Stimulated activated CD8-positive, alpha-beta memory T cell treated with anti-CD3 and anti-CD28 coated beads, Interleukin-15, amount 100 ng/mL, for 1 hour (primary cell): ENCODE measurements at regions not wholly inside any gene's neighbourhood (a gene's known extent, or its start where the extent isn't known, plus 50 kb on each side); places are given as distances from the start of the nearest gene placed in this dataset.

Experiments
- DNase-seq: peaks from one replicate; pipeline ENCODE4 v3.0.0-alpha.2; 2020; ENCODE audit warnings: low read depth

DNA sequence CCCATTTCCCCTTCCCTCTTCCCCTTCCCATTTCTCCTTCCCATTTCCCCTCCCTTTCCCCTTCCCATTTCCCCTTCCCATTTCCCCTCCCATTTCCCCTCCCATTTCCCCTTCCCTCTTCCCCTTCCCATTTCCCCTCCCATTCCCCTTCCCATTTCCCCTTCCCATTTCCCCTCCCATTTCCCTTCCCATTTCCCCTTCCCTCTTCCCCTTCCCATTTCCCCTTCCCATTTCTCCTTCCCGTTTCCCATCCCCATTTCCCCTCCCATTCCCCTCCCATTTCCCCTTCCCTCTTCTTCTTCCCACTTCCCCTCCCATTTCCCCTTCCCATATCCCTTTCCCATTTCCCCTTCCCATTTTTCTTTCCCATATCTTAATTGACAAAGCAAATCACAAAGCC lies 109.0 kb downstream of the OLFM1 start:
- no peak for DNase-seq

DNA sequence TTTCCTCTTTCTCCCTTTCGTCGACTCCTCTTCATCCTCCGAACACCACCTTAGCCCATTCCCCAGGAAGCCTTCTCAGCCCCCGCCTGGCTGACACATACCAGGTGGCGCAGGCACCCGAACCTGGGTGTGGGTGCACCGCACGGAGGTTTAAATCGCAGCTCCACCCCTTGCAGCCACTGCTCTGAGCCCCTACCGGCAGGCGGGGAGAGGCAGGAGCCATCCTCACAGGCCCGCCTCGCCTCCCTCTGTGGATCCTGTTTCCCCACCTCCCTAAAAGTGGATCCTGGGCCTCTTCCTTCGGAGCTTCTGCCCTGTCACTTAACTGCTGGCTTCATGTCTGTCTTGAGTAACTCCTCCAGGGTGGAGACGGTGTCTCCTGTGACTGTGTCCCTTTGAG lies 110.7 kb downstream of the OLFM1 start:
- no peak for DNase-seq

DNA sequence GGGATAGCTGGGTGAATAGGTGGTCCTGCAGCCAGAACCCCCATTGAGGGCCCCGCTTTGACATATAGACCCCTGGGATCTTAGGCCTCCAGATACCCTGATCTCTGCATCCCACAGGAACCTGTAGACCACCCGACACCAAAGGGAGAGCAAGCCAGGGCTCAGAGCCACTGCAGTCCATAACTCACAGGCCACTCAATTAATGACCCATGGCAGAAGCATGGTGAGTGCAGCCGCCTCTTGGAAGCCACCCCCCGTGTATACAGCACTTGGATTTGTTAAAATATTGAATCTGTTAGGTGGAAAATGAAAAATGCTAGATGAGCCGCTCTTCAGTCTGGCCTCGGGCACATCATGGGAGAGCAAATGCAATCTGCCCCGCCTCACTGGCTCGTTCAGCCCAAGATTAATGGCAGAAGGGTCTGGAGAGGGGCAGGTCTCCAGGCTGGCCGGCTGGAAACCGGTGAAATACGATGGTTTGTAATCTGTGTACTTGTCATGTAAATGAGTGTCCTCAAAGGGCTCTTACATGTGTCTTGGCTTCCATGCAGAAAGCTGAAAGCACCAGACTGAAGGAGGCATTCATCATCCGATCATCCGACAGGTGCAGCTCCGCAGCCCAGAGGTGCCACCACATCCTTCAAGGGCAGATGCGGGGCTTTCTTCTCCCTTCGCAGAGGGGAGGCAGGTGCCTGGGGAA lies 111.3 kb downstream of the OLFM1 start:
- no peak for DNase-seq

GRCh38 chr9:135199489-135199888 lies 112.0 kb downstream of the OLFM1 start:
- no peak for DNase-seq

DNA sequence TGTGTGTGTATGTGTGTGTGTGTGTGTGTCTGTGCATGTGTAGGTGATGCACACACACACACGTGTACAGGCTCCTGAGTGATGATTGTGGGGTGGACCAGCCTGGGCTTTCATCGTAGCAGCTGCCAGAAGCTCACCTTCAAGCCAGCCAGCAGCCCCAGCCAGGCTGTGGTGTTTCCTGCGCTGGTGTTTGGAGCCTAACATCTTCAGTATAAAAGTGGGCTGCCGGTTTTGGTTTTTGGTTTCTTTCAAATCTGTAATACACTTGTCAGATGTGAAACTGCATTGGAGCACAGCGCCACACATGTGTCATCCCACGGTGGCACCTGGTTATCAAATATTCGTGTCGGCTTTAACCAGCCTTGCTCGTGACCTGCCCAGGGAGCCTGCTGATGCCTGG lies 114.2 kb downstream of the OLFM1 start:
- DNase-seq, result no peak

DNA sequence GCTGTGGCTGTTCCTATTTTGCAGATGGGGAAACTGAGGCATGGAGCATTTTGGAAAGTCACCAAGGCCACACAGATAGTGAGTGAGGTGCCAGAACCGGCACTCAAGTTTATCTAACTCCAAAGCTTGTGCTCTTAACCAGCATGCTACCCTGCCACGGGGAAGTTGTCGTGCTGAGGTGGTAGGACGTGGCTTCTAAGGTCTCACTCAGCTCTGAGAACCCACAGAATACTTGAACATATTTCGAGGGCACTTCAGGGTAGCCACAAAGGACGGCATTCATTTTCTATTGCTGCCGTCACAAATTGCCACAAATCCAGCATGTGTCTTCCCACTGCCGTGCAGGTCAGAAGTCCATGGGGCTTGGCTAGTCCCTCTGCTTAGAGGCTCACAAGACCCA lies 116.7 kb downstream of the OLFM1 start:
- no peak for DNase-seq

- DNase-seq, result no peak
These were observed 121.7 kb downstream of the OLFM1 start for GRCh38 chr9:135209136-135209535.

- no peak for DNase-seq
These were observed 122.4 kb downstream of the OLFM1 start for GRCh38 chr9:135209852-135210251.

DNA sequence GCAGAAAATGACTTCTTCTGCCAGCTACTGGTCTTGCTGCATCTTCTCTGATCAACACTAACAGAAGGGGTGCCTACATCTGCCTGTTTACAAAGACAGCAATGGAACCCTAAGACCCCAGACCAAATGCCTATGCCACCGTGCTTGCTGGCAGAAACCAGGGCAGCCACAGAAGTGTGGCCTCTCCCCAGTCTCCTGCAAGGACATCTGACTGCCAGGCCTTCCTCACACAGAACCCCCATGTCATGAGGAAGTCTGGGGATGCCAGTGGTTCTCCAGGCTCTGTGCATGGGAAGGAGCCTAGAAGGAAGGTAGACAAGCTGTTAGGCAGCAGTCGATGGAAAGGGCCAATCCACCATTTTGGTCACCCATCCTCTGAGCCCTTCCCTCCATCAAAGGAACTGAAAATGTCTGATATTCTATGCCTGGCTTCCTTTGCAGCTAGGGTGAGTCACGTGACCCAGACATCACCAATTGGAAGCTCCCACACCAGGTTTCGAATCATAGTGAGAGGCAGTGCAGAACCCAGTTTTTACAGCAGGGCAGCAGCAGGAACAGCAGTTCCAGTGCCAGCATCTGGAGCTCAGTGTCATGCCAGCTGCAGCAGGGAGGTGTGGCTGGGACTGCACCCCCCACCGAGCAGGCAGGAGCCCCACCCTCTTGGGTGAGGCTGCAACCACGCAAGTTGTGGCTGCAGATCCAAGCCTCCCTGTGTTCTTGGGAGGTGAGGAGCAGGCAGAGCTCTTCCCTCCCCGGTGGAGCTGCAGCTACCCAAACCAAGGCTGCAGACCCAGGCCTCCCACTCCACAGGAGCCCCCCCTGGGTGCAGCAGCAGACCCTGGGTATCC lies 123.4 kb downstream of the OLFM1 start:
- DNase-seq, result no peak

DNA sequence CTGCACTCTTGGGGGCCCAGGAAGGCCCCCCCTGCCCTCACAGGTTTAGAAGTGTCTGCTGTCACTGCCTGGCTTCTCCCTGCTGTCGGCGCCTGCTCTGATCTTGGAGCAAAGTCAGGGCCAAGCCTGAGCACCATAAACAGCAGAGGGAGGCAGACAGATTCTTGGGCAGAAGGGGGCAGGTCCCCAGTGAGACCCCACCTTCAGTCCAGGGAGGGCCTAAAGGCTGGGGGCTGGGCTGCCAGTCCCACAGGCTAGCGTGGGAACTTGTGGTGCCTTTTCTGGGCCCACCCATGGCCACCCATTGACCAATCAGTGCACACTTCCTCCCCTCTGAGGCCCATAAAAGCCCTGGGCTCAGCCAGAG lies 124.0 kb downstream of the OLFM1 start:
- no peak for DNase-seq

DNA sequence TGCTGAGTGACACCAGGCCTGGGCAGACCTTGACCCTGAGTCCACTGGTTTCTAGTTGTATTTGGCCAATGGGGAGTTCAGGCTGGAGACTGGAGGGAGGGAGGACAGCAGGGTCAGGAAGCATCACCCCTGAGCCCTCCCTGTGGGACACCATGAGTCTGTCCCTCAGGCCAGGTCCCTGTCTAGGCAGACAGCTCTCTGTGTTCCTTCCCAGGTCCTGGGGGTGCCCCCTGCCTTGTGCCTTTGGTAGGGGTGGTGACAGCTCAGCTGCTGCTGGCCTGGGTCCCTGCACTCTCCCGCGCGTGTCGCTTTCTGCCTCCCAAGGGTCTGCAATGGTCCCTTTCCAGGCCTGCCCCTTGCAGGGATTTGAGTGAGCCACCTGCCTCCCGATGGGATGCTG lies 125.5 kb downstream of the OLFM1 start:
- no peak for DNase-seq

- no peak for DNase-seq
These were observed 126.1 kb downstream of the OLFM1 start for GRCh38 chr9:135213566-135213965.

GRCh38 chr9:135214054-135214640 lies 126.7 kb downstream of the OLFM1 start:
- DNase-seq, result no peak

DNA sequence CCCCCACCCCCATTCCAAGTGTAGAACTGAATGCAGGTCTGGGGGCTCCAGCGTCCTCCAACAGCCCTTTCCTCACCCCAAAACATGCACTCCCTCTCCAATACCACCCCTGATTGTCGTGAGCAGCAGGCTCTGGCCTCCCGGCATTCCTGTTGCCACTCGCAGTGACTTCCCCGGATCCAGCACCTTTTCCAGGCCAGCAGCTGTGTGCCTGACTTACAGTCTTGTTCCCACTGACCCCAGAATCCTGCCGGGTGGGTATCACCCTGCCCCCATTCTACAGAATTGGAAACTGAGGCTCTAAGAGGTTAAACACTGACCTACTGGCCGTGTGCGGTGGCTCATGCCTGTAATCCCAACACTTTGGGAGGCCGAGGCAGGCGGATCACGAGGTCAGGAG lies 127.2 kb downstream of the OLFM1 start:
- no peak for DNase-seq

- DNase-seq, result no peak
These were observed 128.2 kb downstream of the OLFM1 start for GRCh38 chr9:135215571-135216161.

GRCh38 chr9:135216236-135216635 lies 128.8 kb downstream of the OLFM1 start:
- DNase-seq, result no peak

DNA sequence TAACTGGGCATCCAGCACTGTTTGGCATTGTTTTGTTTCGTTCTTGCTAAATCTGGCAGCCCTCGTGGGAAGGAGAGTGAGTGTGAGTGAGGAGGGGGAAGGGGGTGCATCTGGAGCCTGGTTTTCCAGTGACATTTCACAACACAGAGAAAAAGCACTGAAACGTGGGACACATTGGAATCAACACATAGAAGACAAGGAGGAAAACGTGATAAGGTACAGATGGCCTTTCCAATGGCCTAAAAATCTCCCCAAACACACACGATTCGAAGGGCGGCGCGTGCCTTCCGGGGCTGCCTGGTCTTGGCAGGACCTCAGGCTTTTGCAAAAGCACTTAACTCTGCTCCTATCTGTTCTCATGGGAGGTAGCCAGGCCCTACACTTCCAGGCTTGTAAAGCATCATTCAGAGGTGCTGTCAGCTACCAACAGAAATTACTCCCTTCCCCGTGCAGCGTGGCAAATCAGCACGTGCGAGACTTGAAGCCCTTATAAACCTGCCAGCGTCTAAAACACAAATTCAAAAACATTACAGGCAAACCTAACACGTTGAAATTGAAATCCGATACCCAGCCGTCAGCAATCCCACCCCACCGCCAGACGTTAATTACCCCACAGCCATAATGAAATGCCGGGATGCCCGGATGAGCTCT lies 129.4 kb downstream of the OLFM1 start:
- DNase-seq, result no peak

DNA sequence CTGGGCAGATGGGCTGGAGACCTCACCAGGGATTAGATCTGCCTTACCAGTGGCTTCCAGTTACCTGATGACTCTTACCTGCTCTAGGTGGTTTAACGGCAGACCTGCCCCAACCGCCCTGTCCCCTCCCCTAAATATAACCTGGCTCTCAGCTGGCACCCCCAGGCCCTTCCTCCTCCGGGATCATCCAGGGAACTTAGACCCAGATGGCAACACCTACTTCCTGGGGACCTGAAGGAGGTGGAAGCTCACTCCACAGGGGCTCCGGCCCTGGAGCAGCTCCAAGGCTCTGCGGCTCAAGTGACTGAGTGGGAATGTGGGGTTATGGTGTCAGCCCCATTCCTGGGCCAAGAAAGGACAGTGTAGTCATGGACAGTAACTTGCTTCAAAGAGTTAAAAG lies 130.4 kb downstream of the OLFM1 start:
- DNase-seq, result no peak

DNA sequence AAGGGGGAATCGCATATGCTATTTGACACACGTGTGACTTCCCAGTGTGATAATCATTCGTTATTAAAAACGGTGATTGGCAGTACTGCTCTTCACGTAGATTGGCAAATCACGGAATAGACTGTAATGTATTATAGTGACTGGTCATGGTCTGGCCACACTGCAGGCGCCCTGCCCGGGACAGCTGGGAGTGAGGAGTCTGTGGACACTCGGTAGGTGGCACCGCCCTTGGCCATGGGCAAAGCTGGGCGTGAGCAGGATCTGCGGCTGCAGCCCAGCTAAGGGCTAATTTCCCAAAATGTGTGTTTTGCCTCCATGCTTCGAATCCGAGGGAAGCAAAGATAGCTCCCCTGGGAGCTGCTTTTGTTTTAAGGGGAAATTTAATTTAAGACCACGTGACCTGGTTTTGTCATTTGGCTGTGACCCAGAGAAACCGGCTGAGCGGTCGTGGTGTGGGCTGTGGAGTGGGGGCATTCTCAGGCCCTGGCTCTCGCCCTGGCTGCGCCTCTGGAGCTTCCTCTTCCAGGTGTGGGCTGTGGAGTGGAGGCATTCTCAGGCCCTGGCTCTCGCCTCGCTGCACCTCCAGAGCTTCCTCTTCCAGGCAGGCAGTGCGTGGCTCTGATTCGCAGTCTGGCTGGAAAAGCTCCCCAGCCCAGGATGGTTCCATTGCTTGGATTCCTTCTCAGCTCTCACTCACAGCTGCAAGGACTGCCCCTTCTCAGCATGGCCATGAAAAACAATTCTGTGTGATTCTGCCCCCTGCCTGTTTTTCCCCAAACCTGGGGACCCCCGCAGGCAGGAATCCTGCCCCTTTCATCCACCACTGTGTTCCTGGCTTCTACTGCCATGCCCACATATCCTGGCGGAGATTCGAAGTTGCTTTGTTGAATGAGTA lies 131.1 kb downstream of the OLFM1 start:
- DNase-seq, result no peak

GRCh38 chr9:135219676-135220600 lies 132.5 kb downstream of the OLFM1 start:
- DNase-seq, result no peak
